ENCODE measurements at regions not wholly inside any gene's neighbourhood (a gene's known extent, or its start where the extent isn't known, plus 50 kb on each side); places are given as distances from the start of the nearest gene placed in this dataset.
"Not testable (repeated sequence)": the region's sequence is repeated elsewhere in the genome, so short reads cannot be mapped to it uniquely, and the experiment has no call there.

DNA sequence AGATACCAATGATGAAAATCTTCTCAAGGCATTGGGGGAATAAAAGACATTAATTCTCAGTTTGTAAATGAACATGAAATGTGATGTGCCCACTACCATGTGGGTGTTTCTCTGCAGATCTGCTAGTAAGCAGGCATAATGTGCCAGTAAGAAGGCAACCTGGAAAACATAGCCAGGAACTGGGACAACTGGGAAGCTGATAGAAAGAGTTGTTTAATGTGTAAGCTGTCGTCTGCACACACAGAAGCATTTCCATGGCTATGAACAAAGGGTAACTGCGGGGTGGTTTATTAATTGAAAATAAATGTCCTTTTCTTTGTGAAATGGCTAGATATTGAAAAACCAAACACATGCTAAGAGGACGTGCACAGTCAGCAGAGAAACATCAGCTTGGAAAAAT is 52.0 kb downstream of the ZC3H11B start:
- intact Hi-C loops (cut with micrococcal nuclease): no loop called here

DNA sequence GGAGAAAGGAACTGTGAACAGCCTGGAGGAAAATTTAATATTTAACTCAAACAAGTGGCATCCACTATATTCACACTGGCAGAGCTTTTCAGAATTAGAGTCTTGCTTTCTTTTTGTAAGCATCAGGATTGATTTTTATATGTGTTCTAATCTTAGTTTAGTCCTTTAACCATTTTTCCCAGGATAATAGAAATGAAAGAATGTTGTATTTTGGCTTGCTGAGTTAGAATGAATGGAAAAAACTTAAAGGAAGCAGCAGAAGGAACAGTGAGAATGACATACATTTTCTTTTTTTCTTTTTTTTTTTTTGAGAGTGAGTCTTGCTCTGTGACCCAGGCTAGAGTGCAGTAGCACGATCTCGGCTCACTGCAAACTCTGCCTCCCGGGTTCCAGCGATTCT is 53.0 kb downstream of the ZC3H11B start:
- intact Hi-C loops (cut with micrococcal nuclease): no loop called here

DNA sequence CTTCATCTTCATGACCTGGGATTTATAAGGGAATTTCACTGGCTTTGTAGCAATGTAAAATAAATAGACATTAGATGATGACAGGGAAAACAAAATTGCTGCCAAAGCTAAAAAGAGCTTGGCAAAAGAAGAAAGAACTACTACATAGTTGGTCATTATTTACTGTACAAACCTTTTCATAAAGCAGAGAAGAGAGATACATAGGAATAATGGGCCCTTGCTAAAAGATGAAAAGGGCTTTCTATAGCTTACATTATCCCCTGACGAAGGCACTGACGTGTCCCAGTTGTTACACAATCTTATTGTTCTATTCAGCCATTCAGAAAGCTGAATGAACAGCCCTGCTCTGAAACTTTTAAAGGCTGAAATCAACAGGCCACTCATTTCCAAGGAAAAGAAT is 57.1 kb downstream of the ZC3H11B start:
- intact Hi-C loops (cut with micrococcal nuclease): no loop called here

DNA sequence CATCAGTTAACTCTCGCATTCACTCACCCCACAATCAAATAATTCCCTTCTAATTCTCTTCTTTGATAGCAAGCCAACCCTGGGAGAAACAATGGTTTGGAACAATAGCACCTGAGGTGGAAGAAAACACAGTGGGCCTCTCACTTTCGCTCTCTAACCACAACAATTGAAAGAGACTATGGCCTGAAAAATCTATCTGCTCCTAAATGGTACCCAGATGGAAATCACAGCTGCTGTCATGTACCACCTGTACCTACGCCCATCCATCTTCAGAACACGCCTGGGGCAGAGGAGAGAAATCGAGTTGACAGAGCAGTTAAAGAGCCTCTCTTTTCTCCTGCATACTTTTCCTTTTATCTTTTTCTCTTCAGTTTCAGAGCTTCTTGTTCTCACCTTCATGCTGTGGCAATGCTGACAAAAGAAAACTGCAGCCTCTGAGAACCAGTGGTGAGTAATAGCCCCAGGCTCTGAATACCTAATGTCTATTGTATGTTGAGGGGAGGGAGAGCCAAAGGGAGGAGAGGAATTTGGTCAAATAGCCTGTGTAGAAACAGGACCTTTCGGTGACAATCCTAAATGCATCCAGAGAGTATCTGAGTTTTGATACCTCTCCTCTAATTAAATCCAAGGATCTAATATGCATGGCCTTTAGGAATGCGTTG is 57.7 kb downstream of the ZC3H11B start:
- intact Hi-C loops (cut with micrococcal nuclease): no loop called here

DNA sequence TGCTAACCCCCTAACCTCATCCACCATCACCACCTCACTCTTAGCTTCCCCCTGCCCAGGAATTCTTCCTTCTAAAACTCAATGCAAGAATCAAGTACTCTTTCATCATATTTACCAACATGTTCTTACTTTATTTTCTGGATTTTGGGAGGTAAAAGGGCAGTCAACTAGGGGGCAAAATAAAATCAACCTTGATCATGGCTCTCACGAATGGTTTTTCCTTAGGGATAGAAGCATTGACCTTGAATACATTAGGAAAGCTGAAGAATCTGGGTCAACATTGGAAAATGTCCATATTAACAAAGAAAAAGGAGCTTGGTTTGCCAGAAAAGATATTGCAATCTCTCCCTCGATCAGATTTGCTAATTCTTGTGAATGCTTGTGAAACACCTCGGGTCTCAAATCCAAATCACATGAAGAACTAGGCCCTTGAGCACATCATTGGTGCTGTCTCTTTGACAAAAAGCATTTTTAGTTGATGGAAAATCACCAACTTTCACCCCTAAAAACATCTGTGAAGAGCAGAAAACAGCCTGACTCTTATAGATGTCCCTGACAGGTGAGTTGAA is 58.9 kb downstream of the ZC3H11B start:
- intact Hi-C loops (cut with micrococcal nuclease): no loop called here

DNA sequence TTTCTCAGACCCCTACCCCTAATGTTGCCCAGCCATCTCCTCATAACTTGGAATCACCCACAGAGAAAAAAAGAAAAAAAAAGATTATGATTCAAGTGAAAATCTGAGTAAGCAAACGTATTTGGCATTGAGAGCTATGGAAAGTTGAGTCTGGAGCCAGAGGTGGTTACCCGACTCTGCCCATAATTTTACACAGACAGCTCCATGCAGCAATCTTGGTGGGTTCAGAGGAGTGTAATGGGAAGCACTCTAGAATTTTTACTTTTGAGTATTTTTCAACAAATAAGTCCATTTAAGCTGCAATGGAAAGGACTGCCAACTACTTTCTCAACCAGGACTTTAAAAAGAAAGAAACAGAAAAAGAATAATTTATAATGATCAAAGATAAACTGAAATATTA is 62.7 kb downstream of the ZC3H11B start:
- intact Hi-C loops (cut with micrococcal nuclease): no loop called here

DNA sequence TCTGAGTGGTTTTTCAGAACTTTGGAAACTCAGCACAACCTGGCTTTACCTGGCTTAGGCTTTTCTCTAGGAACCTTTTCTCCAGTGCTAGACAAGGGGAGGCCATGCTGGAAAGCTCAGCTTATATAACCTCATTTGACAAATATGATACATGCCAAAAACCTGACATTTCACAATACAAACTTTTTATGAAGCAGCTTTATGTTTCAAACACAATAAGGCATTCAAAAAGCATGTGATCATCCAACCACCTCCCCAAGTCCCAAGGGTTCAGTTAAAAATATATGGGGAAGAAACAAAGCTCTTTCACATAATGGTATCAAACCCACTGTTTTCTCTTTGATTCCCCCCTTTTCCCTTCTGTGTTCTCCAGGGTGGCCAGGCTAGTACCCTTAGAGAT is 63.7 kb downstream of the ZC3H11B start:
- intact Hi-C loops (cut with micrococcal nuclease): no loop called here

DNA sequence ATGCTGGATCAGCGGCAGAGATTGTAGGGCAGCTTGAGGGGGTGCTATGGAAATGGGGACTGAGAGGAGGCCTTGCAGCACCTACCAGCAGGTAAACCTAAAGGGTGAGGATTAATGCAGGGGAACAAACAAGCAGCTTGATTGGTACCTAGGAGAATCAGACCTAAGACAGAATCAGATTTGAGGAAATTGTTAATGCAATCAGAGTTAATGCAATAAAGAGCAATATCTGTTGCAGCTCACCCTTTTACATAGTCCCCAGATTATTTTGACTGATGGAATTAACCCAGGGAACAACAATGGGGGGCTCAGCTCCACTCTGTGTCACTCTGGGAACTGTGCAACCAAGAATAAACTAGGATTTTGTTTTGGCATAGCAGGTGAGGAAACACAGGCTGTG is 64.5 kb downstream of the ZC3H11B start:
- intact Hi-C loops (cut with micrococcal nuclease): no loop called here

DNA sequence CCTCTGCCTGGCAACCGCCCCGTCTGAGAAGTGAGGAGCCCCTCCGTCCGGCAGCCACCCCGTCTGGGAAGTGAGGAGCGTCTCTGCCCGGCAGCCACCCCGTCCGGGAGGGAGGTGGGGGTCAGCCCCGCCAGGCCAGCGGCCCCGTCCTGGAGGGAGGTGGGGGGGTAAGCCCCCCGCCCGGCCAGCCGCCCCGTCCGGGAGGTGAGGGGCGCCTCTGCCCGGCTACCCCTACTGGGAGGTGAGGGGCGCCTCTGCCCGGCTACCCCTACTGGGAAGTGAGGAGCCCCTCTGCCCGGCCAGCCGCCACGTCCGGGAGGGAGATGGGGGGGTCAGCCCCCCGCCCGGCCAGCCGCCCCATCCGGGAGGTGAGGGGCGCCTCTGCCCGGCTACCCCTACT is 67.1 kb downstream of the ZC3H11B start:
- intact Hi-C loops (cut with micrococcal nuclease): not testable (repeated sequence)

DNA sequence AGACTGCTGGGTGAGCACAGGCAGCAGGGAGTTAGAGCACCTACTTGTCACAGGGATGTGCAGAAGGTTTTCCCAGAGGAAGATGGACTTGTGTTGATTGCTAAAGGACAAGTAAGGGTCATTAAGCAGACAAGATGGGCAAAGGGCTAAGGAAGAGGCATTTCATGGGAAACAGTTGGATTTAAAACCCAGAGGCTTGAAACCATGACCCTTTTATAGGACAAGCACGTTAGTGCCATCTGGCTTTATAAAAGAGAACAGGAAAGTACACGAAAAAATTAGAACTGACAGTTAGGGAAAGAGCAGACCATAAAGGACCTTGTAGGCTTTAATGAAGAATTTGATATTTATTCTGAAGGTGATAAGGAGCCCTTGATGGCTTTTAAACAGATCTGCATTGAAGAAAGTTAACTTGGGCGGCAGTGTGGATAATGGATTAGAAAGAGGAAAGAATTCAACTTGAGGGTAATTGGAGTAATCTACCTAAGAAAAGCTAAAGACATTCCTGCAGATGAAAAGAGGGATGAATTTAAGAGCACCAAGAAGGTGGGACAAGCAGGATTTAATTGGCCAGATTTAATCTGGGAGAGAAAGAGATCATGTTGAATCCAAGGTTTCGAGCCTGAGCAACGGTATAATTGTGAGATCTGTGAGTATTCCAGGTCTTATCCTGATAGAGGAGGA is 68.6 kb downstream of the ZC3H11B start:
- intact Hi-C loops (cut with micrococcal nuclease): no loop called here

DNA sequence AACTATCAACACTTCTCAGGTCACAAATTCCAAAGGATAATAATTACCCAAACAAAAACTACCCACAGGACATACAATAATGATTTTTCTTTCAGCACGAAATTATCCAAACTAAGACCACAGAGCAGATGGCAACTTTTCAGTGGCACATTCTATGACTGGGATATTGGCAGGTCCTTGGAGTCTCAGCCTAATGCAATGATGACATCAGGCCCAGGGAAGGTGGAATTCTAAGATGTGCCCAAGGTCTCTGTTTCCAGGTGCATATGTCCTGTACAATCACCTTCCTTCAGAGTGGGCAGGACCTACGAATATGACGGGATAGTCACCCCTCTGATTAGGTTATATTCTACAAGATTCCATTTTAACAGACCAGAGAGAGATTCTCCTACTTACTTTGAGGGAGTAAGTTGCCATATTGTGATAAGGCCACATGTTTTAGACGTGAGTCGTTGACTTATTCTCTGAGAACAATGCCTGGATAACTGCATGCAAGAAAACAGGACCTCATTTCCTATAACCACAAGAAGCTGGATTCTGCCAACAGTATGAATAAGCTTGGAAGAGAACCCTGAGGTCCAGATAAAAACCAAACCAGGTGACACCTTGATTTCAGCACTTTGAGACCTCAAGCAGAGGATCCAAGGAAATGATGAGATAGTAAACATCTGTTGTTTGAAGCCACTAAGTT is 69.9 kb downstream of the ZC3H11B start:
- intact Hi-C loops (cut with micrococcal nuclease): no loop called here

DNA sequence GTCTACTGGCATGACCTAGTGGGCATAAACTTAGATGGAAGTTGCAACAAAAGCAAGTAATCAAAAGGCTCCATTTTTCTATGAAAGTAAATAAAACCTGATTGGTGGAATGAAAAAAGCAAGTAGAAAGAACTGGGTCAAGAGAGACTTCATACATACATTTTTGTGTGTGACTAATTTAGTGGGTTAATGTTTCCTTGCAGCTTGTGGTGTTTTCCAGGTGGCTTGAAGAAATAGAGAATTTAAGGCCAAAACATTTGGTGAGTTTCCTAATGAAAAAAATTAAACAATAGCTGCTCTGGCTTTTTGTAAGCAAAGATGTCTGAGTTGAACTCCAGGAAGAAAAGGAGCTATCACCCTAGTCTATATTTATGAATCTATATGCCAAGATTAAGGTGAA is 71.0 kb downstream of the ZC3H11B start:
- intact Hi-C loops (cut with micrococcal nuclease): no loop called here

DNA sequence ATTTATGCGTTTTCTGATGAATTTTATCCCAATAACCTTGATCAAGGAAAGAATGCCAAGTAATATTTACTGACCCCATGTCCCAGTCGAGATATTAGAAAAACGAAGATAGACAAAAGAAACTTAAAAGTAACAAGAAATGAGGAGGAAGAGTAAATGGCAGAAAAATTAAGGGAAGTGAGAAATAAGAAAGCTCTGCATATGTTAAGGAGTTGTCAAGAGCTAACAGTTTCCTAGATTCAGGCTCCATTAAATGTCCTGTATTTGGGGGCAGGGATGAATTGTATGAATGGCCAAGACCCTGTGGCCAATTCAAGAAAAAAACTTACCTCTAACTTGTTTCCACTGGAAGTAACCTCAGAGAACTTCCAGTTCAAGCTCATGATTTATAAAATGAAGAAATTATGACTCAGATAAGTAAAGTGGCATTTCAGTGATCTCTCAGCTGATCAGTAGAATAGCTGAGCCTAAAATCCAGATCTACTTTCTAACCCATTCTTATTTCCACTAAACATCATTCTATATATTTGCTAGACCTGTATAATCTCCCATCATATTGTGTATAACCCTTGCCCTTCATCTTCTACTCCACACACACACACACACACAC is 73.2 kb downstream of the ZC3H11B start:
- intact Hi-C loops (cut with micrococcal nuclease): no loop called here

DNA sequence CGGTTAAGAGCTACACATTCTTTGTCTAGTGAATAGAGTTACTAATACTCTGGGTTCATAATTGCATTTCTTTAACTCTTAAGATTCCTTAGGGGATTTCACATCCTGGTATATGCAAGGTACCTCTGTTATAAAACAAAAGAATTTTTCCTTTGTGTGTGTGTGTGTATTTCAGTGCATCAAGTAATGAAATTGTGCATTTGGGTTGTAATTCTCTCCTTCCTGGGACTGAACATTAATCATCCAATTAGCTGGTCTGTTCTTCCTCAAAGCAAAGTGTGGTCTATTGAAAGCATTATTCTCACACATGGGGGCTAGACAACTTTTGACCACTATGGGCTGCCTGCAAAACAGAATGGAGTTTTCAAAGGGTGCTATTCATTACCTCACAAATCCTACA is 74.0 kb downstream of the ZC3H11B start:
- intact Hi-C loops (cut with micrococcal nuclease): no loop called here

DNA sequence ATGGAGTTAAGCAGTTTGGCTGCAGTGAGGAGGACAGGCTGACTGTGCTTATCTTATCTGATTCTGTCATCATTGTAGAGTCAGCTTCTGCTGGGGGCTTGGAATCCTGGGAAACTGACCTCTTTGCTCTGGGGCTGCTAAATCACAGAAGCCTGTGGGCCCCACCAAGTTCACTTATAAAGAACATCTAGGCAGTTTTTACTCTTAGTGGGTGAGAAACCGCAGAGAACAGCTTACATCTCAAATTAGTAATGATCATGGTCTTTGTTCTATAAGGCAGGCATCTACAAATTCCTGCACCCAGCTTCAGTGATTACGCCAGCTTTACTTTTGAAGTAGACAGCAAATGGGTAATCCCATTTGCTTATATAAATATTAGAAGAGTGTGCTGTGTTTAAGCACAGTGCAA is 75.7 kb downstream of the ZC3H11B start:
- intact Hi-C loops (cut with micrococcal nuclease): no loop called here

DNA sequence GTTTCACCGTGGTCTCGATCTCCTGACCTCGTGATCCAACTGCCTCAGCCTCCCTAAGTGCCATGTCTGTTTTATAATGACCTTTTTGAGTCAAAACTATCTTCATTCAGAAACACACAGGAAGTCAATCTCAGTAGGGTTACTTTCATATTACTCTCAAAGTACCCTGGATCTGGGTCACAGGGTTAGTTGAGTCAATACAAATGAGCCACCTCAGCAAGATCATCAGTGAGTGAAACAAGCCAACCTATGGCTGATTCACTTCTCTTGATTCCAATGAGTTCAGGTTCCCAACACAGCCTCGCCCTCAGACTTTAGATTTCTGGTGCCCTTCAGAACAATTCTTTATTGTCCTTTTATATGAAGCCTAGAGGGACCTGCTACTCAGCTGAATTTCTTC is 76.9 kb downstream of the ZC3H11B start:
- intact Hi-C loops (cut with micrococcal nuclease): no loop called here

DNA sequence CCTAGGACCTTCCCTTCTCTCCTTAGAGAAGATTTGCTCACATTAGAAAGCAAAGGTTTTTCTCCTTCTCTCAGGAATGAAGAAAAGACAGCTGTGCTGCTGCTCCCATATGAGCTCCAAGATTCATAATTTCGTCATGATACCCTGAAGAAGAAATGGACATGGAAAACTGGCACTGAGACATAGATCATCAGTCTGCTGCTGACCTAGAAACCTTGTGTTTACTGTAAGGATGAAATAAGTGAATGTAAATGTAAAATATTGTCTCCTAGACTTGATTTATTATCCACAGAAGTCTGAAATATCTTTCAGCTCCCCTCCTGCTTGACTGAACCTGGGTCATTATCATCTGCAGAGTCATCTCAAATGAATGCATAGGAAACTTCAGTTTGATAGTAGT is 77.9 kb downstream of the ZC3H11B start:
- intact Hi-C loops (cut with micrococcal nuclease): no loop called here

DNA sequence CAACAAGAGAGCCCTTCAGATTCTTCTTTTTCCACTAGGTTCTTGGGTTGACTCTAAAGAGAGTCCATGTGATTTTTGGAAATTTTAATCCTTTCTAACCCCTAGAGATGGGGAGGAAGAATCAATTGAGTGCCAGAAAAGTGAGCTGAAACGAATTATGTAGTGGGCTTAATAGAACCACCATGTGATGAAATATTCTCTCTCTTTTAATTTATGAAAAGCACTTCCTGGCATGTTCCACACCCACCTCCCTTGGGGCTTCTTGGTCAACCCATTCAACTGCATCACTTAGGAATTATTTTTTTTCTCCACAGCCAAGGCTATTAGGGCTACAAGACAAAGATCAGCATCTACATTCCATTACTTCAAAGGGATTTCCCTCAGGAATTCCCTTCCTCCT is 79.6 kb downstream of the ZC3H11B start:
- intact Hi-C loops (cut with micrococcal nuclease): no loop called here

DNA sequence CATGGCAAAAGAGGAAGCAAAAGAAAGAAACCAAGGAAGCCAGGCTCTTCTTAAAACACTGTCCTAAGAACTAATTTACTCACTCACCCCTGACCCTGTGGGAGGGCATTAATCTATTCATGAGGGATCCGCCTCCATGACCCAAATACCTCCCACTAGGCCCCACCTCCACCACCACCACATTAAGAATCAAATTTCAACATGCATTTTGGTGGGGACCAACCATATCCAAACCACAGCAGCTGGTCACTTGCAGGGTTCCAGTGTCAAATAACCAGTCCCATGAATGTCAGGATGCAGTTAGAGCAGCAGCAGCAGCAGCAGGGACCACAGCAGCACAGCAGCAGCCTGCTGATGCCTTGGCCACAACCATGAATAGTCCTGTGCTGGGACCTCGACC is 83.8 kb downstream of the ZC3H11B start:
- intact Hi-C loops (cut with micrococcal nuclease): no loop called here

DNA sequence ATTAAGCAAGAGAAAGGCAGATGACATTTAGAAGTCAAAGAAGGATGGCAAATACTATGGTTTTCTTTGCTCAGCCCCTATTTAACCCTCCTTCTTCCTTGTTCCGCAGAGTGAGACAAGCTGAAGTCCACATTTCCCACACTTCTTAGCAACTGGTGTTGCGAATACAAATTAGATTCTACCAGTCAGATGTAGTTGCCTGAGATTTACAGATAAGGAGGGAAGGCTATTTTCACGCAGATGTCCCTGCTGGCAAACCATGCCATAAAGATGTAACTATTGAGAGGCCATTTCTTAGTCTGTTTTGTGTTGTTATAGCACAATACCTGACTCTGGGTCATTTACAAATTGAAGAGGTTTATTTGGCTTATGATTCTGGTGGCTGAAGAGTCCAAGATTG is 84.3 kb downstream of the ZC3H11B start:
- intact Hi-C loops (cut with micrococcal nuclease): no loop called here

DNA sequence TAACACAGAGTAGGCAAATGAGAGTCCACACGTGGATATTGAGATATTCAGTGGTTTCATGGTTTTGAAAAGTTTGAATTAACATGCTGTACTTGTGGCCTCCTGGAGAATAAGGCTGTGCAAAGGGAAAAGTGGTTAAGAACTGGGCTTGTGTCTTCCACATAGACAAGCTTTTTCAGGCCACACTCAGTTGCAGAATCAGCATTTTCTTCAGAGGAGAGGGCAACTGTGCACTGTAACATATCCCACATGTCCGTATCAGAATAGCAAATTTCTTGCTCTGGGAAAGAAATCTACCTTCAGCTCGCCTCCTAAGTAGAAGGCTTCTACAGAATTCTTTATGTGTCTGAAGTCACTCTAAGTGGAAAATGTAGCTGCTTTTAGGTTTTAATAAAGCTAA is 84.9 kb downstream of the ZC3H11B start:
- intact Hi-C loops (cut with micrococcal nuclease): no loop called here

DNA sequence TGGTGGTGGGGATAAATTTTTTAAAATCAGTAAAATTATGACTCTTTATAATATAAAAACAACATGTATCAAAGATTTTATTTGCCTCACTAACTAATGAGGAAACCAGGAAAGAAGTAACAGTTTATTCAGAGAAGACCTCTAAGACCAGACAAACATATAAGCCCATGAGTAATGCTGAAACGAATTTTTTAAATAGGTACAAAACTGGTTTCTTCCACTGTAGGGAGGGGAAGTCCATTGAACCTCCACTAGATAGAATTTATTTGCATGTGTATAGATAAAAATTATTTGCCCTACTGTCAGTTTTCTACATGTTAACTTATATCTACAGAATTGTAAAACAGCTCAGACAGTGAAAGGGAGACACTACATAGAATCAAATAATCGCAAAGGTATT is 86.8 kb downstream of the ZC3H11B start:
- intact Hi-C loops (cut with micrococcal nuclease): no loop called here
